CD8-positive, alpha-beta memory T cell (primary cell): ENCODE measurements at regions not wholly inside any gene's neighbourhood (a gene's known extent, or its start where the extent isn't known, plus 50 kb on each side); places are given as distances from the start of the nearest gene placed in this dataset.

Experiments used
- CTCF ChIA-PET: fragments of 350-600 bp; sonication (Branson Sonifier 250); formaldehyde crosslinking; loops from one replicate; lab custom pipeline; 2021; ENCODE audit warnings: antibody characterized with exemption; lab: Charles Lee
- POLR2A ChIA-PET: fragments of 350-600 bp; sonication (Branson Sonifier 250); formaldehyde crosslinking; loops from one replicate; lab custom pipeline; 2021; ENCODE audit warnings: antibody characterized with exemption; lab: Charles Lee
- DNase-seq, 5 donors: peaks; one replicate each; pipeline versions ENCODE4 v3.0.0 to v3.0.0-alpha.2; 2020 to 2022; ENCODE audit warnings: mixed read lengths in 1 of 5
- H3K27ac ChIP-seq: one replicate; pipeline ENCODE4 v1.7.0; 2013; ENCODE audit warnings: low read depth, mild to moderate bottlenecking, low read length, moderate library complexity
- H3K27me3 ChIP-seq: 2 replicates; pipeline ENCODE4 v1.7.0; 2013; ENCODE audit warnings: low read length, mild to moderate bottlenecking; ENCODE audit not compliant: insufficient read depth, poor library complexity, severe bottlenecking
- H3K36me3 ChIP-seq: 2 replicates; pipeline ENCODE4 v1.7.0; 2013; ENCODE audit warnings: mild to moderate bottlenecking, low read length, moderate library complexity; ENCODE audit not compliant: insufficient read depth
- H3K4me1 ChIP-seq: 2 replicates; pipeline ENCODE4 v1.7.0; 2013; ENCODE audit warnings: mild to moderate bottlenecking, low read length, moderate library complexity; ENCODE audit not compliant: insufficient read depth
- H3K4me3 ChIP-seq: 2 replicates; pipeline ENCODE4 v1.7.0; 2013; ENCODE audit warnings: mild to moderate bottlenecking, low read length
- H3K9me3 ChIP-seq: 2 replicates; pipeline ENCODE4 v1.7.0; 2013; ENCODE audit warnings: mild to moderate bottlenecking, low read length
- H3K27ac Mint-ChIP-seq, 8 donors: one replicate each; pipeline ENCODE4 v1.8.0; 2020 to 2021; ENCODE audit warnings: mixed read lengths in 8 of 8, mild to moderate bottlenecking in 6 of 8, inconsistent platforms in 3 of 8, moderate library complexity in 3 of 8
- H3K27me3 Mint-ChIP-seq, 2 donors: one replicate each; pipeline ENCODE4 v1.8.0; 2020 to 2021; ENCODE audit warnings: mixed read lengths in 2 of 2, mild to moderate bottlenecking in 1 of 2, moderate library complexity in 1 of 2
- H3K36me3 Mint-ChIP-seq, 3 donors: one replicate each; pipeline ENCODE4 v1.8.0; 2020 to 2021; ENCODE audit warnings: mixed read lengths in 3 of 3, inconsistent platforms in 1 of 3, mild to moderate bottlenecking in 1 of 3
- H3K4me1 Mint-ChIP-seq, 3 donors: one replicate each; pipeline ENCODE4 v1.8.0; 2020 to 2021; ENCODE audit warnings: mixed read lengths in 3 of 3, inconsistent platforms in 1 of 3, mild to moderate bottlenecking in 1 of 3
- H3K4me3 Mint-ChIP-seq, 7 donors: one replicate each; pipeline ENCODE4 v1.8.0; 2020 to 2021; ENCODE audit warnings: mixed read lengths in 7 of 7, mild to moderate bottlenecking in 6 of 7, moderate library complexity in 4 of 7, inconsistent platforms in 2 of 7
- H3K9me3 Mint-ChIP-seq, 5 donors: one replicate each; pipeline ENCODE4 v1.8.0; 2020 to 2022; ENCODE audit warnings: mixed read lengths in 5 of 5, mild to moderate bottlenecking in 3 of 5, moderate library complexity in 2 of 5, inconsistent platforms in 1 of 5

DNA sequence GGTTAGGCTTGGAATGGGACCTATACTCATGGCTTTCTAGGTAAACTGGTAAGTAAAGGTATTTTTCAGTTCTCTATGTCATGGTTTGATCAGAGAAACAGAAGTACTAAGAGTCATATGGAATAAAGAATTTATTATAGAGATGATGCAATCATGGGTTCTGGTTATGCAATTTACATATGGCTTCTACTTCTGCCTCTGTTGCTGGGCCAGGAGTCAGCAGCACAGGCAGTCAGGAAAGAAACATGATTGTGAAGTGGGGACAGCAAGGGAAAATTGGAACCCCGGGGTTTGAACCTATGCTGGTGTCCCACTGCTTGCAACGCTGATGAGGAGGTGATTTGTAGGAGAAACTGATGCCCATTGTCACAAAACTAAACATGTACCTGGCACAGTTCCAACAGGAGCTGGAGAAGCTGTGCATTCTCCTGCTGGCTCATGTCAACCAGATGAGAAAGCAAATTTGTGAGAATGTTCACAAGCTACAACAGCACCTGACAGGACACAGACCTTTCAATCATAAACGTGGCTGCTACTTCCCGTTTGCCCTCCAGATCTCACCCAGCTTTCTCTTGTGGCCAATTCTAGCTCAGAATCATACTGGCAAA, 887.1 kb downstream of the TFAP2A start:
- Mint-ChIP-seq H3K9me3 (peaks cover 3 to 19% (median 5%) of the 10 kb centered on the region in 5 donors), H3K4me1 (no peaks in the 10 kb centered on the region), H3K27me3 (no peaks in the 10 kb centered on the region), H3K4me3 (no peak overlapping the region), H3K36me3 (no peaks in the 10 kb centered on the region), H3K27ac (no peak overlapping the region)
- Histone ChIP-seq H3K4me3 (no peak overlapping the region), H3K9me3 (no peaks in the 10 kb centered on the region), H3K36me3 (no peaks in the 10 kb centered on the region), H3K27me3 (no peaks in the 10 kb centered on the region), H3K4me1 (no peaks in the 10 kb centered on the region), H3K27ac (no peak overlapping the region)
- no peak for DNase-seq
- ChIA-PET CTCF (no interaction called here), POLR2A (no interaction called here)

DNA sequence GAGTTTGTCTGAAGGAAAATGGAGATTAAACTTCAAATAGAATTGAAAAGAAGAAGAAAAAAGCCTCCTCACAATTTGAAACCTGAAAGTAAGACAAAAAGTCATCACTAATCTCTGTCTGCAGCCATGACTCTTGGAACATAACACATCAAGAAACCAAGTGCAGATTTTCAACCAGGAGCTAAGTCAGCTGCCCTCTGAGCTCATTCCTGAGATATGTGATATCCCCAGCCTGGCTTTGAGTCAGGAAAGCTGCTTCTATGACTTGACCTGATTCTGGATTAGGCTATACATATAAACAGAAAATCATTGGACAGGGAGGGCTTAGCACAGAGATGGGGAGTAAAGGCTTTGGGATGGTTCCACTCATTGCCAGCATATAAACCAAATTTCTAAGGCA, 891.4 kb downstream of the TFAP2A start:
- Mint-ChIP-seq H3K9me3 (peaks cover 3 to 14% (median 5%) of the 10 kb centered on the region in 5 donors), H3K27ac (no peak overlapping the region), H3K4me3 (no peak overlapping the region), H3K27me3 (no peaks in the 10 kb centered on the region), H3K4me1 (no peaks in the 10 kb centered on the region), H3K36me3 (no peaks in the 10 kb centered on the region)
- H3K9me3 ChIP-seq, result no peaks in the 10 kb centered on the region
- POLR2A ChIA-PET, result no interaction called here
- no peak for DNase-seq
- no peak overlapping the region for H3K27ac ChIP-seq
- no peak overlapping the region for H3K4me3 ChIP-seq
- CTCF ChIA-PET, result no interaction called here
- H3K36me3 ChIP-seq, result no peaks in the 10 kb centered on the region
- H3K27me3 ChIP-seq, result no peaks in the 10 kb centered on the region
- no peaks in the 10 kb centered on the region for H3K4me1 ChIP-seq

- no peaks in the 10 kb centered on the region for H3K4me1 ChIP-seq
- H3K4me3 ChIP-seq, result no peak overlapping the region
- H3K9me3 ChIP-seq, result no peaks in the 10 kb centered on the region
- ChIA-PET POLR2A (no interaction called here), CTCF (no interaction called here)
- no peak overlapping the region for H3K4me3 Mint-ChIP-seq
- H3K9me3 Mint-ChIP-seq, result peaks cover 0 to 13% (median 1%) of the 10 kb centered on the region in 5 donors
- H3K27me3 Mint-ChIP-seq, result no peaks in the 10 kb centered on the region
- no peaks in the 10 kb centered on the region for H3K4me1 Mint-ChIP-seq
- no peak for DNase-seq
- no peak overlapping the region for H3K27ac ChIP-seq
- no peak overlapping the region for H3K27ac Mint-ChIP-seq
- no peaks in the 10 kb centered on the region for H3K27me3 ChIP-seq
- no peaks in the 10 kb centered on the region for H3K36me3 Mint-ChIP-seq
- no peaks in the 10 kb centered on the region for H3K36me3 ChIP-seq
Measured at GRCh38 chr6:9522101-9522500, 892.8 kb downstream of the TFAP2A start.

GRCh38 chr6:9521152-9521530, 893.7 kb downstream of the TFAP2A start:
- no peaks in the 10 kb centered on the region for H3K27me3 Mint-ChIP-seq
- H3K9me3 ChIP-seq, result no peaks in the 10 kb centered on the region
- POLR2A ChIA-PET, result no interaction called here
- H3K27me3 ChIP-seq, result no peaks in the 10 kb centered on the region
- H3K9me3 Mint-ChIP-seq, result peaks cover 0 to 13% (median 2%) of the 10 kb centered on the region in 5 donors
- CTCF ChIA-PET, result no interaction called here
- no peak overlapping the region for H3K4me3 Mint-ChIP-seq
- H3K36me3 ChIP-seq, result no peaks in the 10 kb centered on the region
- DNase-seq, result no peak
- H3K27ac ChIP-seq, result no peak overlapping the region
- H3K27ac Mint-ChIP-seq, result no peak overlapping the region
- no peak overlapping the region for H3K4me3 ChIP-seq
- no peaks in the 10 kb centered on the region for H3K36me3 Mint-ChIP-seq
- H3K4me1 ChIP-seq, result no peaks in the 10 kb centered on the region
- H3K4me1 Mint-ChIP-seq, result no peaks in the 10 kb centered on the region

- H3K36me3 Mint-ChIP-seq, result no peaks in the 10 kb centered on the region
- no peaks in the 10 kb centered on the region for H3K9me3 ChIP-seq
- H3K4me3 ChIP-seq, result no peak overlapping the region
- no peaks in the 10 kb centered on the region for H3K4me1 ChIP-seq
- no peak for DNase-seq
- POLR2A ChIA-PET, result no interaction called here
- H3K27me3 ChIP-seq, result no peaks in the 10 kb centered on the region
- no peak overlapping the region for H3K27ac ChIP-seq
- peaks cover 0 to 8% (median 2%) of the 10 kb centered on the region in 5 donors for H3K9me3 Mint-ChIP-seq
- no peak overlapping the region for H3K27ac Mint-ChIP-seq
- no peaks in the 10 kb centered on the region for H3K4me1 Mint-ChIP-seq
- no peak overlapping the region for H3K4me3 Mint-ChIP-seq
- H3K27me3 Mint-ChIP-seq, result no peaks in the 10 kb centered on the region
- CTCF ChIA-PET, result no interaction called here
- no peaks in the 10 kb centered on the region for H3K36me3 ChIP-seq
Measured at GRCh38 chr6:9520417-9521151, 894.3 kb downstream of the TFAP2A start.

- Histone ChIP-seq H3K36me3 (no peaks in the 10 kb centered on the region), H3K27ac (no peak overlapping the region), H3K4me3 (no peak overlapping the region), H3K9me3 (no peaks in the 10 kb centered on the region), H3K4me1 (no peaks in the 10 kb centered on the region), H3K27me3 (no peaks in the 10 kb centered on the region)
- Mint-ChIP-seq H3K4me1 (no peaks in the 10 kb centered on the region), H3K27me3 (no peaks in the 10 kb centered on the region), H3K27ac (no peak overlapping the region), H3K4me3 (no peak overlapping the region), H3K9me3 (peaks cover 0 to 5% (median 2%) of the 10 kb centered on the region in 5 donors), H3K36me3 (no peaks in the 10 kb centered on the region)
- no peak for DNase-seq
- ChIA-PET CTCF (no interaction called here), POLR2A (no interaction called here)
Measured at GRCh38 chr6:9518431-9518830, 896.4 kb downstream of the TFAP2A start.

DNA sequence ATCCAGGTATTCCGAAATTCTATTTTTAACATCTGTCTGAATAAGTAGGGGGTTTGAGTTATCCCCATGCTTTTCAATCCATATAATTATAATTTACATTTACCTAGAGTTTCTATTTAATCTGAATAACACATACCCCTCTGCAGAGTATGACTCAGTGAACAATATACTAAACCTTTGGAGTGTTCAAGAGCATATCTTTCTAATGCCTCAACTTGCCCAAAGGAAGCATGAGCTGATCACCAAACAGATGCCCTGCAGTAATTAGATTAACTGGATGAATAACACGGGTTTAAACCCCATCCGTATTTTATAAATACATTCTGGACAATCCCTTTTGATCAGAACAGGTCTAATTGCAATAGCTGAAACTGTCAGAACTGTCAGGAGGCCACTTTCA, 897.1 kb downstream of the TFAP2A start:
- Histone ChIP-seq H3K4me3 (no peak overlapping the region), H3K36me3 (no peaks in the 10 kb centered on the region), H3K9me3 (no peaks in the 10 kb centered on the region), H3K27ac (no peak overlapping the region), H3K4me1 (no peaks in the 10 kb centered on the region), H3K27me3 (no peaks in the 10 kb centered on the region)
- CTCF ChIA-PET, result no interaction called here
- POLR2A ChIA-PET, result no interaction called here
- no peaks in the 10 kb centered on the region for H3K27me3 Mint-ChIP-seq
- H3K4me3 Mint-ChIP-seq, result no peak overlapping the region
- no peaks in the 10 kb centered on the region for H3K36me3 Mint-ChIP-seq
- H3K9me3 Mint-ChIP-seq, result peaks cover 0 to 5% (median 0%) of the 10 kb centered on the region in 5 donors
- H3K27ac Mint-ChIP-seq, result no peak overlapping the region
- H3K4me1 Mint-ChIP-seq, result no peaks in the 10 kb centered on the region
- DNase-seq, result no peak

DNA sequence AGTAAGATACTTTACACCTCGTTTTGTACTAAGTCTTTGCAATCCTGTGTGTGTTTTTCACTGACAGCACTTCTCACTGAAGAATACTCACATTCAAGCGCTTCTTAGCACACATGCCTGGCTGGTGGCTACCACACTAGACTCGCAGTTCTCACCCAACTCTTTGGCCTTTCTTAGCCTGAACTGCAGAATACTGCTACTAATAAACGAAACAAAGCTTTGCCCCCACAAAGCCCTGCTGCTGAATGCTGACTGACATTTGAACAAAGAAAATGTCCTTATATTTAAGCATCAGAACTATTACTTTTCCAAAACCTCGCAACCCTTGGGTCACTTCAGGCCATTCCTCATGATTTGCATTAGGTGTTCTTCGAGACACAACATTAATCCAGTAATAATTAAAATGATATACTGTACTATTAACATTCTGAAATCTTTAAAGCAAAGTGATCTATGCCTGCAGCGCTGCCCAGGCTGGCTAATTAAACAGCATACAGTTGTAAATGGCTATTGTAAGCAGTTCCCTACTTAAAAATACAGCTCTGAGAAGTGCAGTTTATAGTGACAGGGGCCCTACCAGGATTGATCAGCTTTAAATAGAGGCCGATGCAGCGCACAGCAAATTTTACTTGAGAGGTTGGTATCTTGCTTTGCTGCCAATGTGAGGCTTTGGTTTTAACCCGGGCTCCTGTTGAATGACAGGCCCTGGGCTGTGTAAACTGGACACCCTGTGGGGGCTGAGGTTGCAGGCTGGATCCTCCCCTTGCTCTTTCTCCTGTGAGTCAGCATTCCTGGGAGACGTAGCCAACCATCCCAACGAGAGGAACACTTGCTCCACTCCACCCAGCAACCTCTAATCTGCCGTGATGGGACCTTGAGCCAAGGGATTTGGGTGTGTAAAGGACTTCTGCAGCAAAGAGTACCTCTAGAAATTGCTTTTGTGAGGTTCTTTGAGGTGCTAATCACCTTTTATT, 899.0 kb downstream of the TFAP2A start:
- Mint-ChIP-seq H3K4me3 (no peak overlapping the region), H3K36me3 (no peaks in the 10 kb centered on the region), H3K4me1 (no peaks in the 10 kb centered on the region), H3K27ac (no peak overlapping the region), H3K9me3 (peaks cover 0 to 10% (median 2%) of the 10 kb centered on the region in 5 donors), H3K27me3 (no peaks in the 10 kb centered on the region)
- H3K27ac ChIP-seq, result no peak overlapping the region
- CTCF ChIA-PET, result no interaction called here
- no peak for DNase-seq
- no peaks in the 10 kb centered on the region for H3K4me1 ChIP-seq
- no peaks in the 10 kb centered on the region for H3K36me3 ChIP-seq
- no peak overlapping the region for H3K4me3 ChIP-seq
- POLR2A ChIA-PET, result no interaction called here
- no peaks in the 10 kb centered on the region for H3K27me3 ChIP-seq
- H3K9me3 ChIP-seq, result no peaks in the 10 kb centered on the region
